ENCODE measurements at regions not wholly inside any gene's neighbourhood (a gene's known extent, or its start where the extent isn't known, plus 50 kb on each side); places are given as distances from the start of the nearest gene placed in this dataset.

GRCh38 chr12:94777936-94778335 is 127.6 kb upstream of the TMCC3 start:
- no peak for DNase-seq

GRCh38 chr12:94775710-94776109 is 125.4 kb upstream of the TMCC3 start:
- no peak for DNase-seq

- DNase-seq: no peak
Measured at GRCh38 chr12:94771741-94772140, 121.4 kb upstream of the TMCC3 start.

DNA sequence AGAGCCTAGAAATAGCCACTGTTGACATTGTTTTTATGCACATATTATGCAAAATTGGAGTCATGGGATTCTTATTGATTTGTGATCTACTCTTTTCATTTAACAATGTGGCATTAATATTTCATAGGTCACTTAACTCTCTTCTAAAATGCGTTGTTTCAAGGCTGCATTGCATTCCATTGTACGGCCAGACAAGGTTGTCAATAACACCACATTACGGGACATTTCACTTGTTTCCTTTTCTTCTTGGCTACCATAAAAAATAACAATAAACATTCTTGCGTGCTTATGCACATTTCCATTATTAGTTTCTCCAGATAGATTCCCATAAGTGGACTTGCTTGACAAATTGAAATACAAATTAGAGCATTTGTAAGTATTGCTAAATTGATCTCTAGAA is 120.8 kb upstream of the TMCC3 start:
- no peak for DNase-seq

GRCh38 chr12:94770791-94771190 is 120.4 kb upstream of the TMCC3 start:
- no peak for DNase-seq

- no peak for DNase-seq
Measured at GRCh38 chr12:94769776-94770759, 119.7 kb upstream of the TMCC3 start.

DNA sequence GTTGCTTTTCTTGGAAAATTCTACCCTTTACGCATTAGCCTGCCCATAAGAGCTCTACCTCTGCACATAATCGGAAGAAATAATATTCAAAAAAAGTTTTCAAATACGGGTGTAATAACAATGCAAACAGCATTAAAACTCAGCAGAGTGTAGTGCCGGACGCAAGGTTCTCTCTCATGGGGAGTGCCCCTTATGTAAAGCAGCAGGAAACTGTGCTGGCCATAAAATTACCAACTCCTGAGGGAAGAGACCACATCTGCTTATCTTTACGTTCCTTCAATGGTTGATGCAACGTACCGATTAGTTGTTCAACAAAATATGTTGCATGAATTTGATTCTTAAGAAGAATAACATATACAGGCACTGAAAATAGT is 118.7 kb upstream of the TMCC3 start:
- DNase-seq: no peak

DNA sequence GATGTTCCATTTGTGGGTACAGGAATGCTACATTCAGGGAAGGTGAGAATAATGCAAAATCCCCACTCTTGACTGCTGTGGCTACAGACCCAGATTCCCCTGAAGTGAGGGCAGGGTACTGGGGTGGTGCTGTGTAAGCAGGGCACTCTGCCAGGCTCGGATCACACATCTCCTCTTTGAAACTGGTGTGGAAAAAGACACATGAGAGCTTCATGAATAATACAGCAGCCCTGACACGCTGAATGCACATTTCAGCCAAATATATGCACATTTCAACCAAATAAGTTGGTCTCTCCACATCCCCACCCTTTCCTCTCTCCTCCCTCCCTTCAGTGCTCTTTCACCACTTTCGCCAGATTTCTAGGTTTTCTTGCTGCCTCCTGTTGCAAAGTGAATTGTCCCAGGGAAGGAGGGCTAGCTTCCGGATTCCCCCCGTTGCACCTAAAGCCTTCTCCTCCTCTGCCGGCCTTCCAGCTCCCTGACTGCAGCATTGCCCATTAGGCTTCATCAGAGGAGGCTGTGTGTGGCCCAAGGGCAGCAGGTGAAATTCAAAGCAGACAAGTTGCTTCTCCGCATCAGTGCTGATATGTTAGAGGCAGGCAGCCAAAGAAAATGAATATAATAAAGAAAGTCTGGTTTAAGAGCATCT is 118.2 kb upstream of the TMCC3 start:
- DNase-seq: no peak

- DNase-seq: no peak
Measured at GRCh38 chr12:94767956-94768355, 117.6 kb upstream of the TMCC3 start.

GRCh38 chr12:94766397-94766796 is 116.0 kb upstream of the TMCC3 start:
- no peak for DNase-seq

GRCh38 chr12:94763462-94763861 is 113.1 kb upstream of the TMCC3 start:
- DNase-seq: no peak

- DNase-seq: no peak
Measured at GRCh38 chr12:94762943-94763342, 112.6 kb upstream of the TMCC3 start.

DNA sequence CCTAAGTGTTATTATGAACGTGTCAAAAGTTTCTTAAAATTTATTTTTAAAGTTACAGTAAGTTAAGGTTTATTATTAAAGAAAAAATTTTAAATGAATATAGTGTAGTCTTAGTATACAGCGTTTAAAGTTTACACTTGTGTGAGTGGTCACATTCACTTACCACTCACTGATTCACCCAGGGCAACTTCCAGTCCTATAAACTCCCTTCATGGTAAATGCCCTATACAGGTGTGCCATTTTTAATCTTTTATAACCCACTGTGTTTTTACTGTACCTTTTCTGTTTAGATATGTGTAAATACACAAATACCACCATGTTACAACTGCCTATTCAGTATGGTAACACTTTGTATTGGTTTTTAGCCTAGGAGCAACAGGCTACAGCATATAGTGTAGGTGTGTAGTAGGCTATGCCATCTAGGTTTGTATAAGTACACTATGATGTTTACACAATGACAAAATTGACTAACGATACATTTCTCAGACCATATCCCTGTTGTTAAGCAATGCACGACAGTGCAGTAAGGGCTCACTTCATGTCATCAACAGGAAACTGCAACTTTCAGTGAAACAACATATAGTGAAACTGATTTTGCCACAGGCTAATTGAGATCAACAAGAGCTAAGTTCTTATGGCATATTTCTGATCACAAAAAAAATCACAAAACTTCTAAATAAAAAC is 112.0 kb upstream of the TMCC3 start:
- peak in 1 of 5 donors; percentile 68 for DNase-seq

DNA sequence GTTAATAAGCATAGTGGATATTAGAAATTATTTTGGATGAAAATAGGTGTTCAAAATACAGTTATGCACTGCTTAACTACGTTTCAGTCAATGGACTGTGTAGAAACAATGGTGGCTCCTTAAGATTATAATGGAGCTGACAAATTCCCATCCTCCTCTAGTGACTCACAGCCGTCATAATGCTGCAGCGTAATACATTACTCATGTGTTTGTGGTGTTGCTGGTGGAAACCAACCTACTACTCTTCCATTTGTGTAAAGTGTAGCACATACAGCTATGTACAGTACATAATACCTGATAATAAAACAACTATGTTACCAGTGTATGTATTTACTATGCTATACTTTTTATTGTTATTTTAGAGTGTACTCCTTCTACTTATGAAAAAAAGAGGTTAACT is 111.2 kb upstream of the TMCC3 start:
- DNase-seq: peak in 1 of 5 donors; percentile 11

- DNase-seq: no peak
Measured at GRCh38 chr12:94760786-94761185, 110.4 kb upstream of the TMCC3 start.

DNA sequence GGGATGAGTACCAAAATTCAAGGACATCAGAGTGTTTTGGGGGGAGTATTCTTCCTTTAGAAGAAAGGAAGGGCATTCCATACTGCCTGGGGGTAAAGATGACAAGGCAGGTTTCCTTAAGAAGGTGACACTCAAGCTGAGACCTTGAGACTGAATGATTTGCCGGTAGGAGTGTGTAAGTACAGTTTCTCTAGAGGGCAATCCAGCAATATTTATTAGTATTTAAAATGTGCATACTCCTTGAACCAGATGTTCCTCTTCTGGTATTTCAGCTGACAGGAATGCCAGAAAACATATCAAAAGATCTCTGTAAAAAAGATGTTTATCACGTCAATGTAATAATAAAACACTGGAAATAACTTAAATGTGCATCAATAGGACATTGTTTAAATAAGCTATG is 106.4 kb upstream of the TMCC3 start:
- DNase-seq: no peak

DNA sequence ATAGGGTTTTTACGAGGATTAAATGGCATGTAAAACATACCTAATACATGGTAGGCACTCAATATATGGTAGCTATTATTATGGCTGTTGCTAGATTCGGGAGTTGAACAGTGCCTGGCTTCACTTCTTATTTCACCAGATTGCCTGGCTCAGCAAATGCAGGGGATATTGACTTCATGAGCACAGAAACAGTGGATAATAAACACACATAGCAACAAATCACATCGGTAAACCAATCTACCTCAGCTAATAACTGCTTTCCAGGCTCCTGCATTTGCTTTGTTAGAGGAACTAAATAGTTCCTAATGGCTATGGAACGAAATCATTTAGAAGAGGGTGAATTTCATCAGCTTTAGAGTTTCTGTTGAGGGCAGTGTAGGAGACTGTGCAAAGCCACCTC is 105.2 kb upstream of the TMCC3 start:
- no peak for DNase-seq

DNA sequence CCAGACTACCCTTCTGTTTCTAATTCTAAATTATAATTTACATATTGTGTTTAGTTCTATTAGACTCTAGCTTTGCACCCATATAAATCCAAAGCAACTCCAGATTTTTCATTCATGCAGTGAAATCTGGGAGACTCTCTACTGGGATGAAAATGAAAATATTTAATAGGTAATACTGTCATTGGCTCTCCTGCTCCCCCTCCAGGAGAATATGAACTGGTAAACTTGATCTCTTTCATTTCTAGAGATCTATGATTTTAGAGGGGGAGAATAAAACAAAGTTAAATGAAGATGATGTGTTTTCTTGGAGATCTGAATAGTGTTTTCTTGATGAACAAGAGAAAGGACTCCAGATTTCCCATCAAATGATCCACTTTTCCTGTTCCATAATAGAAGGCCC is 104.3 kb upstream of the TMCC3 start:
- no peak for DNase-seq

DNA sequence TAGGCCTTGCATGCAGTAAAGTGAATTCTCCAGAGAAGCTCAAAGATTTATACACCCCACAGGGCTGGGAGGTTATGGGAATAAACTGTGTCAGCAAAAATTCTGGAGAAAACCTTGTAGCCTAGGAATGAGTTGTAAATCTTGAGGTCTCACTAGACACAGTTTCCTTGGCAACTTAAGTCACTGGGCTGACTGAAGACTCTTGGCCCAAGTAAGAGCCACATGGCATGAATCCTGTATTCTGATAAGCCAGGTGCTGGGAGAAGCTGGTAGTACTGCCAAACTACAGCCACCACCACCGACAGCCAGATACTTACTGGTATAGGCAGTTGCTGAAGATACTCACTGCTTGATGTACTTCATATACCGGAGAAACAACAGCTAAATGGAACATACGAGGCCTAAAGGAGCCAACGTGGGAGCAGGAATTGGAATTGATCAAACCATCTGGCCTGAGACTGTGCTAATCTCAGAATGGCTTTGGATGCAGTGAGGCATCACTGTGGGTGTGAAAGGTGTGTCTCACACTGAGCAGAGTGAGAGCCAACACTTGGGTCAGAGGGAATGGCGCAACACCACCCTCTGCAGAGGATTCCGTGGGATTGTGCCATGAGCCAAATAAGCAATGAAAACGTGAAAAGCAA is 102.8 kb upstream of the TMCC3 start:
- no peak for DNase-seq

GRCh38 chr12:94750864-94751263 is 100.5 kb upstream of the TMCC3 start:
- DNase-seq: no peak

GRCh38 chr12:94749890-94750289 is 99.5 kb upstream of the TMCC3 start:
- no peak for DNase-seq

DNA sequence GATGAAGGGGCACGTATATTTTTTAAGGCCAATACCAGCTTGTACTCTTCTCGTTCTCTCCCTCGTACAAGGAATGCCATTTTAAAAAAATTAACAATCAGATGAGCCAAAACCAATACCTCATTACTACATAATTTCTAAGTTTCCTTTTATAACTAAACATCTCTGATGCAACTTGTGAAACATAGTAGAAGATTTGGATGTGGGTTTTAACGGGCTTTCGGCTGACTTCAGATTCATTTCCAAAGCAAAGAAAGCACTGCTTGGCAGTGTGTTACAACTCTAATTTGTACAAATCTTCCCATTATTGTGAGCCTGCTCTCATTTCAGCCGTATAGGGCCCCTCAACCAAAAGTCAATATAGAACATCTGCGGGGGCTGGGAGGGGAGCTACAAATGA is 99.1 kb upstream of the TMCC3 start:
- no peak for DNase-seq

All from T-helper 1 cell (primary cell).